ENCODE measurements at regions not wholly inside any gene's neighbourhood (a gene's known extent, or its start where the extent isn't known, plus 50 kb on each side); places are given as distances from the start of the nearest gene placed in this dataset.

DNA sequence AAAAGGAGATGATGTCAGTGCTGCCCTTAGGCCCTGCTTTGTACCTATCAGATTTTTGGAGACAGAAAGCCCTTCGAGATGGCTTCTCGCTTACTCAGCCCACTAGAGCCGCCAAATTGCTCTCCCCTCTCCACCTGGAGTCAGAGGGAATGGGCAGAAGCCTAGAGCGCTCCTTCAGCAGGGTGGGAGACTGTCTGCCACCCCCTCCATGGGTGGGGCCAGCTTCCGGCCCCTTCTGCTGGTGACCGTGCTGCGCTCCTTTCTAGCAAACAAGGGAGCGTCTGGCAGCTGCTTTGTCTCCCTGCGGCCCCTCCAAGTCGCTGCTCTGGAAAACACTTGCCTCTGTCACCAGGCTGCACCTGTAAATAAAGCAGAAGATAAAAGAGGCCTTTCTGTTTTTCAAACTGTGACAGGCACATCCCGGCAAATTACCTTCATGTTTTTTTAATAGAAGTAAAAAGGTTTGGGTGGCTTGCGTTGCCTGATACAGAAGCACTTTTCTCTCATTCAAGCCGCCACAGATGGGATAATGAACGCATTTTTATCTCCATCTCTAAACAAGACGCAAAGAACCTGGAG is 145.7 kb upstream of the NECTIN1 start:
- peak overlapping the region; percentile 29 for H3K27ac ChIP-seq (ENCODE audit: low read length)
- H3K9ac ChIP-seq (ENCODE audit: low read length), result peak overlapping the region; percentile 18
- no peaks in the 10 kb centered on the region for H3K79me2 ChIP-seq (replicated peaks; ENCODE audit: insufficient read depth, low read length)
- H3K4me3 ChIP-seq (ENCODE audit: low read length), result no peak overlapping the region
- no peak for TF ChIP-seq EP300 (conservative IDR thresholded peaks at IDR 0.05; ENCODE audit: poor library complexity, severe bottlenecking)
- TF ChIP-seq, protein P1, sequence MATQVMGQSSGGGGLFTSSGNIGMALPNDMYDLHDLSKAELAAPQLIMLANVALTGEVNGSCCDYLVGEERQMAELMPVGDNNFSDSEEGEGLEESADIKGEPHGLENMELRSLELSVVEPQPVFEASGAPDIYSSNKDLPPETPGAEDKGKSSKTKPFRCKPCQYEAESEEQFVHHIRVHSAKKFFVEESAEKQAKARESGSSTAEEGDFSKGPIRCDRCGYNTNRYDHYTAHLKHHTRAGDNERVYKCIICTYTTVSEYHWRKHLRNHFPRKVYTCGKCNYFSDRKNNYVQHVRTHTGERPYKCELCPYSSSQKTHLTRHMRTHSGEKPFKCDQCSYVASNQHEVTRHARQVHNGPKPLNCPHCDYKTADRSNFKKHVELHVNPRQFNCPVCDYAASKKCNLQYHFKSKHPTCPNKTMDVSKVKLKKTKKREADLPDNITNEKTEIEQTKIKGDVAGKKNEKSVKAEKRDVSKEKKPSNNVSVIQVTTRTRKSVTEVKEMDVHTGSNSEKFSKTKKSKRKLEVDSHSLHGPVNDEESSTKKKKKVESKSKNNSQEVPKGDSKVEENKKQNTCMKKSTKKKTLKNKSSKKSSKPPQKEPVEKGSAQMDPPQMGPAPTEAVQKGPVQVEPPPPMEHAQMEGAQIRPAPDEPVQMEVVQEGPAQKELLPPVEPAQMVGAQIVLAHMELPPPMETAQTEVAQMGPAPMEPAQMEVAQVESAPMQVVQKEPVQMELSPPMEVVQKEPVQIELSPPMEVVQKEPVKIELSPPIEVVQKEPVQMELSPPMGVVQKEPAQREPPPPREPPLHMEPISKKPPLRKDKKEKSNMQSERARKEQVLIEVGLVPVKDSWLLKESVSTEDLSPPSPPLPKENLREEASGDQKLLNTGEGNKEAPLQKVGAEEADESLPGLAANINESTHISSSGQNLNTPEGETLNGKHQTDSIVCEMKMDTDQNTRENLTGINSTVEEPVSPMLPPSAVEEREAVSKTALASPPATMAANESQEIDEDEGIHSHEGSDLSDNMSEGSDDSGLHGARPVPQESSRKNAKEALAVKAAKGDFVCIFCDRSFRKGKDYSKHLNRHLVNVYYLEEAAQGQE (IDR thresholded peaks at IDR 0.05; ENCODE audit: borderline replicate concordance), result no peak
- no peak for TF ChIP-seq EZH2 (IDR thresholded peaks at IDR 0.05; ENCODE audit: borderline replicate concordance, insufficient read depth, low read length, poor library complexity, severe bottlenecking)
- TF ChIP-seq, protein P2, sequence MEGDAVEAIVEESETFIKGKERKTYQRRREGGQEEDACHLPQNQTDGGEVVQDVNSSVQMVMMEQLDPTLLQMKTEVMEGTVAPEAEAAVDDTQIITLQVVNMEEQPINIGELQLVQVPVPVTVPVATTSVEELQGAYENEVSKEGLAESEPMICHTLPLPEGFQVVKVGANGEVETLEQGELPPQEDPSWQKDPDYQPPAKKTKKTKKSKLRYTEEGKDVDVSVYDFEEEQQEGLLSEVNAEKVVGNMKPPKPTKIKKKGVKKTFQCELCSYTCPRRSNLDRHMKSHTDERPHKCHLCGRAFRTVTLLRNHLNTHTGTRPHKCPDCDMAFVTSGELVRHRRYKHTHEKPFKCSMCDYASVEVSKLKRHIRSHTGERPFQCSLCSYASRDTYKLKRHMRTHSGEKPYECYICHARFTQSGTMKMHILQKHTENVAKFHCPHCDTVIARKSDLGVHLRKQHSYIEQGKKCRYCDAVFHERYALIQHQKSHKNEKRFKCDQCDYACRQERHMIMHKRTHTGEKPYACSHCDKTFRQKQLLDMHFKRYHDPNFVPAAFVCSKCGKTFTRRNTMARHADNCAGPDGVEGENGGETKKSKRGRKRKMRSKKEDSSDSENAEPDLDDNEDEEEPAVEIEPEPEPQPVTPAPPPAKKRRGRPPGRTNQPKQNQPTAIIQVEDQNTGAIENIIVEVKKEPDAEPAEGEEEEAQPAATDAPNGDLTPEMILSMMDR (IDR thresholded peaks at IDR 0.05; ENCODE audit: poor library complexity, severe bottlenecking), result no peak
- no peak for TF ChIP-seq RAD21 (conservative IDR thresholded peaks at IDR 0.05)
- no peak for TF ChIP-seq SMC3 (conservative IDR thresholded peaks at IDR 0.05; ENCODE audit: poor library complexity)
- no peak for TF ChIP-seq TAF1 (IDR thresholded peaks at IDR 0.05; ENCODE audit: low read depth)
- no peak for TF ChIP-seq POLR2AphosphoS5 (IDR thresholded peaks at IDR 0.05)
- no peak for TF ChIP-seq MXI1 (conservative IDR thresholded peaks at IDR 0.05; ENCODE audit: poor library complexity, severe bottlenecking)
- no peaks in the 10 kb centered on the region for H3K9me3 ChIP-seq (ENCODE audit: low read length)
- no peaks in the 10 kb centered on the region for H3K36me3 ChIP-seq (ENCODE audit: insufficient read depth, low read length)
- no peaks in the 10 kb centered on the region for H3K27me3 ChIP-seq (ENCODE audit: insufficient read depth, low read depth, low read length)
- H2AFZ ChIP-seq (ENCODE audit: low read depth, low read length), result no peak overlapping the region
- H3K4me2 ChIP-seq (ENCODE audit: low read length), result no peak overlapping the region
- no peaks in the 10 kb centered on the region for H4K20me1 ChIP-seq (ENCODE audit: insufficient read depth)
- no peaks in the 10 kb centered on the region for H3K9me2 ChIP-seq (ENCODE audit: insufficient read depth, low read length)
- H3F3A ChIP-seq (ENCODE audit: insufficient read depth, low read length, poor library complexity, severe bottlenecking), result no peaks in the 10 kb centered on the region

DNA sequence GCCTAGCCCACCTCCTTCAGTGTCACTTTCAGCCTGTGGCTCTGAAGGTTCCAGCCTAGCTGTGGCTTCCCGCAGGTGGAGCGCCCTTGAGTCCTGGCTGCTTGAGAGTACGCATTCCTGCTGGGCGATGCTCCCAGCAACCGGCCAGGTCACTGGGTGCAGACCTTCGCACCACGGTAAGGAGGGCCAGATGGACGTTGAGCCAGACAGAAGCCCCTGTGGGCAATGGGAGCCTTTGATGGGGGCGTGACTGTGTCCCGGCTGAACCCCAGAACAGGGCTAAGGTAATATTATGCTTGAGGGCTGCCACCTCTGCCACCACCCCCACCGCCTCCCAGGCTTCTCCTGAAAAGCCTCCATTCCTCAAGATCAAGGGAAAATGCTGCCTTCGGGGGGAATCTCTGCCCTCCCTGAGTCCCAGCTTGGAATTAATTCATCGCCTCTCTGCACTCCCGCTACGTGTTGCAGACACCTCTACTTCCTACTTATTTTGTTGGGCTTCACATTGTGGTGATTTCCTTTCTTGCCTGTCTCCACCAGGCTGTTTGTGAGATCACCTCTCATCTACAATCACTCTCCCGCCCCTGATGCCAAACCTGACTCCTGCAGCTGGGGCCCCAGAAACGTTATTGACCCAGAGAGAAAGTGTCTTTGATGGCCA is 144.9 kb upstream of the NECTIN1 start:
- Histone ChIP-seq H3K9me2 (ENCODE audit: insufficient read depth, low read length) (no peaks in the 10 kb centered on the region), H3K4me2 (ENCODE audit: low read length) (no peak overlapping the region), H3F3A (ENCODE audit: insufficient read depth, low read length, poor library complexity, severe bottlenecking) (no peaks in the 10 kb centered on the region), H4K20me1 (ENCODE audit: insufficient read depth) (no peaks in the 10 kb centered on the region), H2AFZ (ENCODE audit: low read depth, low read length) (no peak overlapping the region), H3K27me3 (ENCODE audit: insufficient read depth, low read depth, low read length) (no peaks in the 10 kb centered on the region), H3K79me2 (replicated peaks; ENCODE audit: insufficient read depth, low read length) (no peaks in the 10 kb centered on the region), H3K9ac (ENCODE audit: low read length) (peak overlapping the region; percentile 57), H3K4me3 (ENCODE audit: low read length) (no peak overlapping the region), H3K27ac (ENCODE audit: low read length) (peak overlapping the region; percentile 79), H3K9me3 (ENCODE audit: low read length) (no peaks in the 10 kb centered on the region), H3K36me3 (ENCODE audit: insufficient read depth, low read length) (no peaks in the 10 kb centered on the region)
- TF ChIP-seq, protein P2 (IDR thresholded peaks at IDR 0.05; ENCODE audit: poor library complexity, severe bottlenecking), result no peak
- TF ChIP-seq EP300 (conservative IDR thresholded peaks at IDR 0.05; ENCODE audit: poor library complexity, severe bottlenecking), result no peak
- no peak for TF ChIP-seq SMC3 (conservative IDR thresholded peaks at IDR 0.05; ENCODE audit: poor library complexity)
- no peak for TF ChIP-seq POLR2AphosphoS5 (IDR thresholded peaks at IDR 0.05)
- TF ChIP-seq, protein P1 (IDR thresholded peaks at IDR 0.05; ENCODE audit: borderline replicate concordance), result no peak
- no peak for TF ChIP-seq MXI1 (conservative IDR thresholded peaks at IDR 0.05; ENCODE audit: poor library complexity, severe bottlenecking)
